ENCODE measurements at regions not wholly inside any gene's neighbourhood (a gene's known extent, or its start where the extent isn't known, plus 50 kb on each side); places are given as distances from the start of the nearest gene placed in this dataset.

DNA sequence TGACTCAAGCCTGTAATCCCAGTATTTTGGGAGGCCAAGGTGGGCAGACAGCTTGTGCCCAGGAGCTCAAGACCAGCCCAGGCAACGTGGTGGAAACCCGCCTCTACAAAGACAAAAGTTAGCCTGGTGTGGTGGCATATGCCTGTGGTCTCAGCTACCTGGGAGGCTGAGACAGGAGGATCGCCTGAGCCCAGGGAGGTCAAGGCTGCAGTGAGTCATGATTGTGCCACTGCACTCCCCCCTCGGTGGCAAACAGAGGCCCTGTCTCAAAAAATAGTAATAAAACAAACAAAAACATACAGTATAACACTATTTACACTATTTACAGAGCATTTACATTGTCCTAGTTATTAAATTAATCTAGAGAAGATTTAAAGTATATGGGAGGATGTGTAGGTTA, 56.0 kb upstream of the PIM1 start:
- TF ChIP-seq, protein P1, sequence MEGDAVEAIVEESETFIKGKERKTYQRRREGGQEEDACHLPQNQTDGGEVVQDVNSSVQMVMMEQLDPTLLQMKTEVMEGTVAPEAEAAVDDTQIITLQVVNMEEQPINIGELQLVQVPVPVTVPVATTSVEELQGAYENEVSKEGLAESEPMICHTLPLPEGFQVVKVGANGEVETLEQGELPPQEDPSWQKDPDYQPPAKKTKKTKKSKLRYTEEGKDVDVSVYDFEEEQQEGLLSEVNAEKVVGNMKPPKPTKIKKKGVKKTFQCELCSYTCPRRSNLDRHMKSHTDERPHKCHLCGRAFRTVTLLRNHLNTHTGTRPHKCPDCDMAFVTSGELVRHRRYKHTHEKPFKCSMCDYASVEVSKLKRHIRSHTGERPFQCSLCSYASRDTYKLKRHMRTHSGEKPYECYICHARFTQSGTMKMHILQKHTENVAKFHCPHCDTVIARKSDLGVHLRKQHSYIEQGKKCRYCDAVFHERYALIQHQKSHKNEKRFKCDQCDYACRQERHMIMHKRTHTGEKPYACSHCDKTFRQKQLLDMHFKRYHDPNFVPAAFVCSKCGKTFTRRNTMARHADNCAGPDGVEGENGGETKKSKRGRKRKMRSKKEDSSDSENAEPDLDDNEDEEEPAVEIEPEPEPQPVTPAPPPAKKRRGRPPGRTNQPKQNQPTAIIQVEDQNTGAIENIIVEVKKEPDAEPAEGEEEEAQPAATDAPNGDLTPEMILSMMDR (IDR thresholded peaks at IDR 0.05) = no peak
- H3K36me3 ChIP-seq = no peaks in the 10 kb centered on the region
- no peaks in the 10 kb centered on the region for H3K9me3 ChIP-seq
- DNase-seq = no peak
- H3K4me3 ChIP-seq = no peak overlapping the region
- no peaks in the 10 kb centered on the region for H3K27me3 ChIP-seq
- no peaks in the 10 kb centered on the region for H3K4me1 ChIP-seq
- H3K27ac ChIP-seq = no peak overlapping the region
- no peak overlapping the region for H3K9ac ChIP-seq (ENCODE audit: low read depth in 2 of 2, low read length in 2 of 2)
- intact Hi-C loops (cut with DNase I) = no loop called here

DNA sequence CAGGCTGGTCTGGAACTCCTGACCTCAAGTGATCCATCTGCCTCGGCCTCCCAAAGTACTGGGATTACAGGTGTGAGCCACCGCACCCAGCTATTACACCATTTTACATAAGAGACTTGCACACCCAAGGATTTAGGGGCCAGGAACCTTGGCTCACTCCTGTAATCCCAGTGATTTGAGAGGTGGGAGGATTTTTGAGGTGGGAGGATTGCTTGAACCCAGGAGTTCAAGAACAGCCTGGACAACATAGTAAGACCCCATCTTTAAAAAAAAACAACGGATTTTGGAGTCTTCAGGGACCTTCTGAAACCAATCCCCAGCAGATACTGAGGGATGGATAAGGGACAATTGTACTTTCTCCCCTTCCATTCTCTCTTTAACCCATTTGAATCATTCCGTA, 55.3 kb upstream of the PIM1 start:
- no peaks in the 10 kb centered on the region for H3K4me1 ChIP-seq
- no peaks in the 10 kb centered on the region for H3K36me3 ChIP-seq
- no peak overlapping the region for H3K27ac ChIP-seq
- H3K9me3 ChIP-seq = no peaks in the 10 kb centered on the region
- no peak overlapping the region for H3K9ac ChIP-seq (ENCODE audit: low read depth in 2 of 2, low read length in 2 of 2)
- intact Hi-C loops (cut with DNase I) = no loop called here
- DNase-seq = no peak
- TF ChIP-seq, protein P1 (IDR thresholded peaks at IDR 0.05) = no peak
- no peaks in the 10 kb centered on the region for H3K27me3 ChIP-seq
- no peak overlapping the region for H3K4me3 ChIP-seq

DNA sequence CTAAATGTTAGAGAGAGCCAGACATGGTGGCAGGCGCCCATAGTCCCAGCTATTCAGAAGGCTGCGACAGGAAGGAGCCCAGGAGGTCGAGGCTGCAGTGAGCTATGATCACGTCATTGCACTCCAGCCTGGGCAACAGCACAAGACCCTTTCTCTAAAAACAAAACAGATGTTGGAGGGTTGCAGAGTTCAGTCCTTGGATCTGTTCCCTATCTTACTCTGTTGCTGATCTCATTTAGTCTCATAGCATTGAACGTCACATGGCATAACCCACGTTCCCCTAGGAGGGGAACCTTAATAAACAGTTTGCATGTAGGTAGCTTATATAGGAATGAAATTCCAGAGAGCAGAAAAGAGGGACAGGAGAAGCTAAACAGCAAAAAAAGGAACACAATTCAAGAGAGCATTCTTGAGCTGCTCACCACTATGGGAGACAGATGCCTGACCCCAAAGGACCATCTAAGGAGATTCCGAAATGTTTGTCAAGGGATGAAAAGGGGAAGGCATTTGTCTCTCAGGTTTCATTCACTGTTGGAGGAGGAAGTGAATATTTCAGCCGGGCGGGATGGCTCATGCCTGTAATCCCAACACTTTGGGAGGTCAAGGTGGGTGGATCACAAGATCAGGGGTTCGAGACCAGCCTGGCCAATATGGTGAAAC, 54.6 kb upstream of the PIM1 start:
- TF ChIP-seq, protein P1 (IDR thresholded peaks at IDR 0.05) = no peak
- Histone ChIP-seq H3K4me3 (no peak overlapping the region), H3K9me3 (no peaks in the 10 kb centered on the region), H3K36me3 (no peaks in the 10 kb centered on the region), H3K27me3 (no peaks in the 10 kb centered on the region), H3K9ac (ENCODE audit: low read depth in 2 of 2, low read length in 2 of 2) (no peak overlapping the region), H3K27ac (no peak overlapping the region), H3K4me1 (no peaks in the 10 kb centered on the region)
- no peak for DNase-seq
- intact Hi-C loops (cut with DNase I) = no loop called here

DNA sequence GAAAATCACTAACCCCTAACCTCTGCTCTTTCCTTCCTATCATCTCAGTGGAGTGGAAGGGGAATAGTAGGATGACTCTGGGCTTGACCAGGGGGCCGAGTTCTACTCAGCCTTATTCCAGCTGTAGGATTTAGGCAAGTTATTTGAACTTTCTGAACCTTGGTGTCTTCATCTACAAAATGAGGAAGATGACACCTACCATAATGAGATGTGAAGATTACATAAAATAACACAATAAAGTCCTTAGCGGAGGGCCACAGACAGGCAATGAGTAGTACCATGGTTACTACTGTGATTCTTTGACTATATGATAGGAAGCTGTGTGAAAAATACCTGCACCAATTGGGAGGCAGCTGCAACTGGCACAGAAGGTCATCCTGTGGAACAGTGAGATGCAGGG, 53.6 kb upstream of the PIM1 start:
- Histone ChIP-seq H3K27ac (no peak overlapping the region), H3K27me3 (no peaks in the 10 kb centered on the region), H3K4me1 (no peaks in the 10 kb centered on the region), H3K9ac (ENCODE audit: low read depth in 2 of 2, low read length in 2 of 2) (no peak overlapping the region), H3K9me3 (no peaks in the 10 kb centered on the region), H3K36me3 (no peaks in the 10 kb centered on the region), H3K4me3 (no peak overlapping the region)
- no peak for DNase-seq
- TF ChIP-seq, protein P1 (IDR thresholded peaks at IDR 0.05) = no peak
- intact Hi-C loops (cut with DNase I) = no loop called here

DNA sequence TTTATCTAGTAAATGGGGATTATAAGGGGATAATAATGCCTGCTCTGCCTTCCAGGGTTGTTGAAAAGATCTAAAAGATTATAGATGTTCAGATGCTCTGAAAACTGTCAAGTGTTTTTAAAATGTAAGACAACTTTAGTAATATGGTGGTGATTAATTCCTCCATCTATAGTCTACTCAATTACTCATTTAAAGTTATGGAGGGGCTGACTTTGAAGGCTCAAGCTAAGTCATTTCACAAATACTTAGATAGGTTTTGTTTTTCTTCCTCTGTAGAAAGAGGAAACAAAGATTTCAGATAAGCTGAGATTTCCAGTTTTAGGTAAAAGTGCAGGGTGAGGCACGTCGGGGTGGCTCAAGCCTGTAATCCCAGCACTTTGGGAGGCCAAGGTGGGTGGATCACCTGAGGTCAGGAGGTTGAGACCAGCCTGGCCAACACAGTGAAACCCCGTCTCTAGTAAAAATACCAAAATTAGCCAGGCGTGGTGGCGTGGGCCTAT, 50.5 kb upstream of the PIM1 start:
- Histone ChIP-seq H3K36me3 (no peaks in the 10 kb centered on the region), H3K9me3 (no peaks in the 10 kb centered on the region), H3K27me3 (no peaks in the 10 kb centered on the region), H3K9ac (ENCODE audit: low read depth in 2 of 2, low read length in 2 of 2) (no peak overlapping the region), H3K4me1 (no peaks in the 10 kb centered on the region), H3K4me3 (no peak overlapping the region), H3K27ac (no peak overlapping the region)
- intact Hi-C loops (cut with DNase I) = no loop called here
- DNase-seq = no peak
- TF ChIP-seq, protein P1 (IDR thresholded peaks at IDR 0.05) = no peak

Measured in colonic mucosa (tissue), 4 donors.